ENCODE measurements at regions not wholly inside any gene's neighbourhood (a gene's known extent, or its start where the extent isn't known, plus 50 kb on each side); places are given as distances from the start of the nearest gene placed in this dataset.
"Not testable (repeated sequence)": the region's sequence is repeated elsewhere in the genome, so short reads cannot be mapped to it uniquely, and the experiment has no call there.

DNA sequence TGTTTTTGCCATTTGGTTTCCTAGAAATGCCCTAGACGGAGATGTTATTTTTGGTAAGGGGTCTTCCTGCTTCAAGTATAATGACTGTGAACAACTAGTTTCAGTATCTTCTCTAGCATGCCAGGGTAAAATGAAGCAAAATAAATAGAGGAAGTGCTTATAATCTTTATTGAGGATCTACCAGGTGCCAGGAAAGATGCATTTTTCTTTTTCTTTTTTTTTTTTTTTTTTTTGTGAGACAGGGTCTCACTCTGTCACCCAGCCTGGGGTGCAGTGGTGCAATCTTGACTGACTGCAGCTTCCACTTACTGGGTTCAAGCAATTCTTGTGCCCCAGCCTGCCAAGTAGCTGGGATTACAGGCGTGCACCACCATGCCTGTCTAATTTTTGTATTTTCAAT lies 146.6 kb upstream of the GRK3 start:
- not testable (repeated sequence) for DNase-seq (ENCODE audit: low read depth)

DNA sequence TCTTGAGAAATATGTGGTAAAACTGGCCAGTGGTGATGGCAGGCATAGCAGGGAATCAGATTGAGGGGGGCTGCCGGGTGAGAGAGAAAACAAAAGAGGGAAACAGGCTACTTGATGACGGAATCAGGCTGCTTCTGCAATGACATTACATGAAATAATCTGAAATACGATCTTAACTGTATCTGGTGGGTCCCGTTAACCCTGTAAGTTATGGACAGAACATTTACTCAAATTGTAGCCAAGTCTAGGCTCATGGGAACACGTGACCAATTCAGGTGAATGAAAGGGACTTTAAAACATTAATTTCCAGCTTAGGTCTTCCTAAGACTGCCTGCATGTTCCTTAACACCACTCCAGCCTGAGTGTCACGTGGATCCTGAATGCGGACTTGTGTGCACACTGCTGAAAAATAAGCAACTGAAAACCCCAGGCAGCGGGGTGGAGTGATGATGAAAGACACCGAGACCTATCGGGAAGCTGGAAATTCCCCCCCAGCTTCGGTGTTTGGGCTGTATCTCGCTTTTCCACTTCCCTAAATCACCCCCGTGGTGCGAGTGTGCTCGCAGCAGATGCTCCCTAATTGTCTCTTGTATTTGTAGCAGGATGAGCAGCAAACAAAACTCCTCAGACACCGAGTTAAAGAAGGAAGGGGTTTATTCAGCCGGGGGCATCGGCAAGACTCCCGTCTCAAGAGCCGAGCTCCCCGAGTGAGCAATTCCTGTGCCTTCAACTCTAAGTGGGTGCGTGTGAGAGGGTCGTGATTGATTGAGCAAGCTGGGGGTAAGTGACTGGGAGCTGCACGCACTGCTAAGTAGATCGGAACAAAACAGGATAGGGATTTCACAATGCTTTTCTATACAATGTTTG lies 145.0 kb upstream of the GRK3 start:
- DNase-seq (ENCODE audit: low read depth) = no peak

DNA sequence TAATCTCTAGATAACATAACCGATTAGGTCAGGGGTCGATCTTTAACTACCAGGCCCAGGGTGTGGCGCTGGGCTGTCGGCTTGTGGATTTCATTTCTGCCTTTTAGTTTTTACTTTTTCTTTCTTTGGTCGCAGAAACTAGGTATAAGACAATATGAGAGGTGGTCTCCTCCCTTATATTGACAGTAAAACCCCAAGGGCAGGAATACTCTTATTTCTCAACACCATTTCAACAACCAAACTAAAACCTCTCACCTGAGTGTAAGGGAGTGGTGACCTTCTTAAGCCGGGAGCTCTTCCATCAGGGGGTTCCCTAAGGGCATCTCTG lies 144.4 kb upstream of the GRK3 start:
- DNase-seq (ENCODE audit: low read depth) = not testable (repeated sequence)

DNA sequence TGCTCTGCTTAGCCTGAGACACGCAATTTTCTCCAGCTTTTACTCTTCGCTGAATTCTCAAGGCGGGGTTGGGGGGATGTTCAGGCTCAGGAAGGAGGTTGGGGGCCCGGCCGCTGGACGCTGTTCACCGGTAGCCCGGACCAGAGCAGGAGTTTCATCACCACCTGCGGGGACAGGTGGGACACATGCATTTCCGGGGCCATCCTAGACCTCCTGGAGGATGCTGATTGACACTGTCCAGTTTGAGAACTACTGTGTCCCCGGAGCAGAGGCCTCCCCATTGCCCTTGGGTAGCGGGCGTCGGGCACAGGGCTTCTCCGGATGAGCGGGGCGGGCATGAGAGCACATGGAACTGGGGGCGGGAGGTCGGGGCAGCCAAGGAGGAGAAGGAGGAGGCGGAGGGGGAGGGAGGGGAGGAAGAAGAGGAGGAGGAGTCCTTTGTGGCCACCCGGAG lies 144.0 kb upstream of the GRK3 start:
- DNase-seq (ENCODE audit: low read depth) = no peak

DNA sequence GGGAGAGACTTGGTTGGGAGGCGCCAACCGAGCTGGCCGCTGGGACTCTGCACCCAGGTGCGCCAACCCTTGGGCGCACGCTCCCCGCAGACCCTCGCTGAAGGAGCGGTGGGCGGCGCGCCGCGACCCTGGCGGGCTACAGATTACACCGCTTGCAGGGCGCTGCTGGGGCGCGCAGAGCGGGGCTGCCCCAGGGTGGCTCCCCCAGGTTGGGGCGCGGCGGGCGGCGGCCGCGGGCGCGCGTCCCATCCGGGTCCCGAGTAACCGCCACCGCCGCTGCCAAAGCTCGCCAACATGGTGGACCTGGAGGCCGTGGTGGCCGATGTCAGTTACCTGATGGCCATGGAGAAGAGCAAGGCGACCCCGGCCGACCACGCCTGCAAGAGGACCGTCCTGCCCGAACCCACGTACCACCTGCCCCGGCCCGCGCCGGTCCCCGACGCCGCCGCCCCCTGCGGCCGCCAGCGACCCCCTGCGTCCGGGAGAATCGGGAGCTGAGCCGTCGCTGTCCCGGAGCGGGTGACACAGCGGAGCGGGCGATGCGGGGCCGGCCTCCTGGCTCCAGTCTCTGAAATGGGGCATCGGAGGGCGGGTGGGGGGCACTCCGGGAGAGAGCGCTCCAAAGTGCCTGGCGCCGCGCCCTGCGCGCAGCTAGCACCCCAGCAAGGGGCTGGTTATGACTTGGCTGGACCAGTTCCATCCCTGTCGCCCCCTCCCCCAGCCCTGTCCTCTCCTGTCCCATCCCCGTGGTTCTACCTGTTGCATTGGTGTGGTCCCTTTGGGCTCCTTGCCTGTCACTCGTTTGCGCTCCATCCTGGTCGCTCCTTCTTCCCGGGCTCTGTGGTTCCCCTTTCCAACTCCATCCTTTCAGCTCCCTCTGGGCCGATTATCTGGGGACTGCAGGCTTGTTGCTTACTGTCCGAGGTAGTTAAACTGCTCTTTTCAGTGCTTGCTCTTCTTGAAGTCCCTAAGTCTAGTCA lies 143.3 kb upstream of the GRK3 start:
- no peak for DNase-seq (ENCODE audit: low read depth)

DNA sequence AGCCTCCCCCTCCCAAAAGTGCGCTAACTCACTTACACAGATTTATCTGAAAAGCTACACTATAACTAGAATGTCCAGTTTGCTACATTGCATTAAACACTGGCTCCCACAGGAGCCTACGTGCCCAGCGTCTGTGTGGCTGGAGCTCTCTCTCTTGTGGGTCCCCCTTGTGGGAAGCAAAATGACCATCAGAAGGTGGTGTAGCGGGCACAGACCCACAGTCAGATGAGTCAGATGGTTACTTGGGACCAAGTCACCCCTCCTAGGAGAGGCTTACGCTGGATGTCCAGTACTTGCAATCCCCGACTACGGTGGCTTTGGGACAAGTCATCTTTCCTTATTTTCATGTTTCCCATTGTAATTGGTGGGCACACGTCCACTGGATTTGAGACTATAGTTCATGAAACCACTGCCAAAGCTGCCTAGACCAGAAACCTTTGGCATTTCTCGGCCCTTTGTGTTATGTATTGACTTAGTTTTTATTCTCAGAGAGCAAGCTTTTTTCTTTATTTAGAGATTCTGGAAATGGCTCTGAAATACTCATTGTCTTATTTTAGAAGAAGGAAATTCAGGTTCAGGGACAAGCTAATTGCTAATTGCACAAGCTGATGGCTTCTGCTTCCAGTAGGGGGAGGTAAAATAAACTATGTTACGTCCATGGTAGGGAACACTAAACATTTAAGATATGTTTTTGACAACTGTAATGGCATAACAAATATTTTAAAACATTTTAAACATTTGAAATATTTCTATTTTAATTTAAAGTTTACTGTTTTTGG lies 137.8 kb upstream of the GRK3 start:
- not testable (repeated sequence) for DNase-seq (ENCODE audit: low read depth)

DNA sequence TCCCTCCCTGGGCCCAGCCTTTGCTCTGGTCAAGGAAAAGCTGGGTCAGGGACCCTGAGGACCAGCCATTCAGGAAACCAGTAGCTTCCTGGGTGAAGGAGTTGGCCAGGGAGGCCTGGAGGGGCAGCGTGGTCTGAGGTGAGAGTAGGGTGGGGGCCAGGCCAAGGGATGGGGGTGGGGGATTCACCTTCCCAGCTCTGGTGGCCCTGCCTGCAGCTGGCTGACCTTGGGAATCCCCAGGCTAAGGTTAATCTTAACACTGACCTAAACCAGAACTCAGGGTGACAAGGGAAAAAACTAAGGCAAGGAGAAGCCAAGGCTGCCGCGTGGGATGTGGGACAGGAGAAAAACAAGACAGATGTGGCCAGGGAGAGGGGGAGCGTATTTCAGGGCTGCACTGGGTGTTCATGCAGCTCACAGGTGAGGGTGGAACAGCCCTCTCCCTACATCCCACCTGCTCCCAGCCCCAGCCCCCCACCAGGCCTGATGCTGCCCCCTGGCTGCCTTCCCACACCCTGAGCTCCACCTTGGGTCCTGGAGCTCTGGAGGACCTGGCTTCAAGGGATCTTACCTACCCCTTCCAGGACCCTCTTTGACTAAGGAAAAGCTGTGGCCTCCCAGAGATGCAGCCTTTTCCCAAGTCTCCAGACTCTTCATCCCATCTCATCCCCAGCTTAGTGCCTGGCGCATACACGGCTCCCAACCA lies 132.7 kb upstream of the GRK3 start:
- DNase-seq (ENCODE audit: low read depth) = not testable (repeated sequence)

DNA sequence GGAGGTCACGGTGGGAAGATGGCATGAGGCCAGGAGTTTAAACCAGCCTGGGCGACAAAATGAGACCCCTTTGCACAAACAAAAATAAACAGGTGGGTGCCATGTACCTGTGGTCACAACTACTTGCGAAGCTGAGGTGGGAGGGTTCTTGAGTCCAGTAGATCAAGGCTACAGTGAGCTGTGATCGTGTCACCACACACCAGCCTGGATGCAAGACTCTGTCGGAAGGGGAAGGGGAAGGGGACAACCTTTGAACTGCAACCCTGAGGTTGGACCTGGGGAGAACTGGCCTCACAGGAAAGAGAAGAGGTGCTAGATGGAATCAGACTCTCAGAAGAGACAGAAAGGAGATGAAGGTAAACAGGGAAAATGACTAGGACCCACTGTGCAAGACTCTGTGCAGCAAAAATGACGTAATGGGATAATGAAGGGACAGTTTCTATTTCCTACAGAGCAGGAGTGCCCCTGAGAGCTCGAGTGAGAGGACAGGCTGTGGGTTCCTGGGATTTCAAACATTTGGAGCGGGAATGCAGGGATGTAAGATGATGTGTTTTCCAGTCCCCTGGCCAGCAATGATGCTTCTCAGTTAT lies 131.0 kb upstream of the GRK3 start:
- DNase-seq (ENCODE audit: low read depth) = not testable (repeated sequence)

DNA sequence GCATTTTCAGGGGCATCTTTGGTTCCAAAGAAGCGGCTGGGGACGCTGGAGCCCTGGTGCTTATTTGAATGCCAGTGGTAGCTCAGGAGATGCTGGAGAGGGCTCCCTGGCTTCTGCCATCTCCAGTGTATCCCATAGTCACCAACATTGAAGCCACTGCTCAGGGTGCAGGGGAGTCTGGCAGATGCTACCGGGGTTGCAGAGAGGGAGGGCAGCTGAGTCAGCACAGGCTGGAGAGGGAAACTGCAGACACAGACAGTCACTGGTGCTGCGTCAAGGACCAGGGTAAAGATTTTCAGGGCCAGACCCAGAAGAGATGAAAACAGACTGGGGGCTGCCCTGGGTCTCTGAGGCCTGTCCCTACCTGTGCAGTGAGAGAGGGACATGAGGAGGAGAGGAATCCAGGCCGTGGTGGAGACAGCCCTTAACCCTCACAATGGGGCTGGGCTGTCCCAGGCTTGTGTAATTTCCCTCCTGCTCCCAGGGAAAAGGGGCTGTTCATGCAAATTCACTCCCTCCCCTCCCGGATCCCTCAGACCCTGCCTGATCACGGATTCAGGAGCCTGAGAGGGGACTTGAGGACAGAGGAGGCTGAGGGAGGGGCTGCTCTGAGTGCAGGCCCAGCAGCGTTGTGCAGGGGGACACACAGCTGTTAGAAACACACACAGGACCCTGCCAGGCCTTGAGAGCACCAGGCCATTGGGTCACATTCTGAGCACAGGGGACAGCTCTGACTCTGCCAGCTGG lies 126.9 kb upstream of the GRK3 start:
- no peak for DNase-seq (ENCODE audit: low read depth)

DNA sequence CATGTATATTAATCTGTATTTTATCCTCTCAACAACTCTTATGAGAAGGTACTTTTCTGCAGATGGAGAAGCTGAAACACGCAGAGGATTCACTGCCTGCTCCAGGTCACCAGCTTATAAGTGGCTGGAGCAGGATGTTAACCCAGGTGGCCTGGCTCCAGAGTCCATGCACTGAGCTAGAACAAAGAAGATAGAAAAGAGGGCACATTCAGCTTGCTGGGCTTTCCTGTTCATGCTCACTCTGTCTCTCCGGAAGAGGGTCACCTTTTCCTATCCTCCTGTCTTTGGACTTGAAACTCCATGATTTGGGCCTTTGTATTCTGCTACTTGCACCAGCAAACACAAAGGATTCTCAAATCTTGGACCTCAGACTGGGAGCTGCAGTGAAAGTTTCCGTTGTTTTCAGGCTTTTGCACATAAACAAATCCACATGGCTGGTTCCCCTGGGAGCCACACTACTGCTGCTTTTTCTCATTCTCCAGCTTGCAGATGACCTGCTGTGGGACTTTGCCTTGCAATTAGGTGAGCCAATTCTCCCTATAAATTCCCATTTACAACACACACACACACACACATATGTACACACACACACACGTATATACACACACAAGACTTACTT lies 117.3 kb upstream of the GRK3 start:
- DNase-seq (ENCODE audit: low read depth) = no peak

DNA sequence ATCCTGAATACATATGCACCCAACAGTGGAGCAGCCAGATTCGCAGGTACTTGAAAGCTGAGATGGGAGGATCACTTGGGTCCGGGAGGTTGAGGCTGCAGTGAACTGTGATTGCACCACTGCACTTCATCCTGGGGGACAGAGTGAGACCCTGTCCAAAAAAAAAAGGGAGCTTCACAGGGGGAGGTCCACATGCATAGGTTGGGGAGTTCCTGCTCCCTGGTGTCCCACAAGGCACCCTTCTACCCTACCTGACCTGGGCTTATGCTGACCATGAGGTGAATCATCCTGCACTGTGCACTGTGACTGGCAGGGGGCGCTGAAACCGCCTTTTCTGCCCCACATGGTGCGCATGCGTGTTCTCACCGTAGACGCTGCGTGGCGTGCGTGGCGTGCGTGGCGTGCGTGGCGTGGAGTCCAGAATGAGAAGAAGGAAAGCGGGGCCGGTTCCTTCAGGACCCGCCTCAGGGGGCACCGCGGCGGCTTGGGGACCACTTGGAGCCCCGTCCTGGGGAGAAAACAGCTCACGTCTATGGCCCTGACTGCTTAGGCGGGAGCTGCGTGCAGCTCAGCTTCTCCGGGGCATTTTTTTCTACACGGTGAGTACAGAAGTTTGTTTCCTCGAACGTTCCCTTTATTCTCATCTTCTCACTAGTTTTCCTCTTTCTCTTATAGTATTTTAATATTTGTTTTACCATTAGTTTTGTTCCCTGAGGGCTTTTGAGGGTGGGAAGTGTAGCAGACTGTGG lies 116.6 kb upstream of the GRK3 start:
- peak; percentile 77 for DNase-seq (ENCODE audit: low read depth)

DNA sequence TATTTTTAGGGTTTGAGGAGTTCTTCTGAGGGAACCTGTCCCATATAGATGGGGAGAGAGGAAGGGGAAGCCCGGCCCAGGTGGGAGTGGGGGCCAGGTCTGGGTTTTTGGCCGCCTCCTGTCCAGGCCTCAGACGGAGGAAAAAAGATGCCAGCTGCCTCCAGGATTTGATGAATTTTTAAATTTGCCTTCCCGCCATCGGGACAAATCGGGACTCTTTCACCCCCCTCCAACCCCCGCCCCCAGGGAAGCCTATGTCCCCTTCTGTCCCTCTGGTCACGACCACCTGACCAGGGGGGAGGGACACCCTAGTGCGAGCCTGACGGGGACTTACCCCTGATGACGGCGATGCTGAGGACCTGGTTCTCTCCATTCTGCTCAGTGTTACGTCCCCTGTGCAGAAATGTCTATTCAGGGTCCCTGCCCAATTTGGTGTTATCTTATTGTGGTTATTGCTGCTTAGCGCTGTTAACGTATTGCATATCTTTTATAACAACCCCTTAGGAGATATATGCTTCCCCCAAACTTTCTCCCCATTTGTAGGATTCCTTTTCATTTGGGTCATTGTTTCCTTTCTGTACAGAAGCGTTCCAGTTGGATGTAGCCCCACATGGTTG lies 115.9 kb upstream of the GRK3 start:
- no peak for DNase-seq (ENCODE audit: low read depth)

DNA sequence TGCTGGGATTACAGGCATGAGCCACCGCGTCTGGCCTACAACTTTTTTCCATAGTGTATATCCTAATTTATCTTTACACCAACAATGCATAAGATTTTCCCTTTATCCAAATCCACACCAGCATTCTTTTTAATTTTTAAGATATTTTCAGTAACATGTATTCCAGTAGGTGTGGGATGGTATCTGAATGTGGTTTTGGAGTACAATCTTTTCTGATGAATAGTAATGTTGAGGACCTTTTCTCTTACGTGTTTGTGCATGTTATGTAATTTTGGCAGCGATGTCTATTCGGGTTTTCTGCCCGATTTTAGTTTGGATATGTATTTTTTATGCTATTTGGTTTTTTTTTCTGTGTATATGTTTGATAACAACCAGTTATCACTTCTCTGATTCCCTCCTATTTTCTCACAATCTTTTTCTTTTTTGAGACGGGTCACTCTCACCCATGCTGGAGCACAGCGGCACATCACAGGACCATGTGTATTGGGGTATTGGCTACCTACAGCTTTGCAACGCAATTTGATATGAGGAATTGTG lies 114.6 kb upstream of the GRK3 start:
- no peak for DNase-seq (ENCODE audit: low read depth)

DNA sequence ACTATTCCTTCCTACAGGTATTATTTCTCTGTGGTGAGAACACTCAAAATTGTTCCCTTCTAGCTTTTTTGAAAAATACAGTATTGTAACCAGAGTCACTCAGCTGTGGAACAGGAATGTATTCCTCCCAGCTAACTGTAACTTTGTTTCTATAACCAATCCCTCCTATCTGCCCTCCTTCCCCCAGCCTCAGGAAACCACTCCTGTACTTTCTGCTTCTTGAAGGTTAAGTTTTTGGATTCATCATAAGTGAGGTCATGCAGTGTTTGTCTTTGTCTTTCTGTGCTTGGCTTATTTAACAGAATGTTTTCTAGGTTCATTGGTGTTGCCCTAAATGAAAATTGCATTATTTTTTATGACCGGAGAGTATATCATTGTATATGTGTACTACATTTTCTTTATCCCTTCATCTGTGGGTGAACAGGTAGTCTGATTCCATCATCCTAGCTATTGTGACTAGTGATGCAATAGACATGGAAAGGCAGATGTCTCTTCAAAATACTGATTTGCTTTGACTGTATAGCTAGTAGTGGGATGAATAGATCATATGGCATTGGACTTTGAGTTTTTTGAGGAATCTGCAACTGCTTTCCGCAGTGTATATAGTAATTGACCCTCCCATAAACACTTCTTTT lies 112.9 kb upstream of the GRK3 start:
- no peak for DNase-seq (ENCODE audit: low read depth)

DNA sequence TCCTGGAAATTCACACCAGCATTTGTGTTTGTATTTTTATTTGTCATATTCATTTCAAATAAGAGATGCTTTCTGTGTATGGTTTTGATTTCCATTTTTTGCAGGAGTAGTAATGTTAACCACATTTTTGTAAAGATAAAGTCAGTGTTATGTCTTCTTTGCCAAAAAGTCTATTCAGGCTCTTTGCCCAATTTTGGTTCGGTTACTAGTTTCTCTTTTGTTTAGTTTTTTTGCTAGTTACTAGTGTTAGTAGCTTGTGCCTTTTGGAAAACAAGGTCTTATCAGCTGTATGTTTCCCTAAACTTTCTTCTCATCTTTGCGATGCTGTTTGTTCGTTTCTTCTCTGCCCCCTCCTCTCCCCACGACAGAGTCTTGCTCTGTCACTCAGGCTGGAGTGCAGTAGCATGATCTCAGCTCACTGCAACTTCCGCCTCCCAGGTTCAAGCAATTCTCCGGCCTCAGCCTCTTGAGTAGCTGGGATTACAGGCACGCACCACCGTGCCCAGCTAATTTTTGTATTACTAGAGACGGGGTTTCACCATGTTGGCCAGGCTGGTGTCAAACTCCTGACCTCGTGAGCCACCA lies 112.3 kb upstream of the GRK3 start:
- no peak for DNase-seq (ENCODE audit: low read depth)

DNA sequence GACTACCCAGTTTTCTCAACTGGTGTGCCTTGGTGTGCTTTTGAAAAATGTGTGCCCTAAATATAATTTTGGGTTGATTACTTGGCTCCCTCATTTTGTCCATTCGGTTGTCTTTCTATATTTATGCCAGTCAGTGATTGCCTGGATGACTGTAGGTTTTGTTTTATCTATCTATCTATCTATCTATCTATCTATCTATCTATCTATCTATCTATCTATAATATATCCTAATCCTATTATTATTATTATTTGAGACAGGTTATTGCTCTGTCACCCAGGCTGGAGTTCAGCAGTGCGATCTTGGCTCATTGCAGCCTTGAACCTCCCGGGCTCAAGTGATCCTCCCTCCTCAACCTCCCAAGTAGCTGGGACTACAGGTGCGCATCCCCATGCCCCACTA lies 111.4 kb upstream of the GRK3 start:
- no peak for DNase-seq (ENCODE audit: low read depth)

DNA sequence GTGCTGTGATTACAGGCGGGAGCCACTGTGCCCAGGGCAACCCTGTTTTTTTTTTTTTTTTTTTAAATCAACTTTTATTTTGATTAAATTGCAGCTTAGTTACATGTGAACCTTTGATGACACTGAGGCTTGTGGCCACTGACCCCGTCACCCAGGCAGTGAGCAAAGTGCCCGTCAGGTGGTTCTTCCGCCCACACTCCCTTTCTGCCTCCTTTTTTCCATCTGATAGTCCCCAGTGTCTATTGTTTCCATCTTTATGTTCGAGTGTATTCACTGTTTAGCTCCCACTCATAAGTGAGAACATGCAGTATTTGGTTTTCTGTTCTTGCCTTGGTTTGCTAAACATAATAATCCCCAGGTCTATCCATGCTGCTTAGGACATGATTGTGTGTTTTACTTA lies 110.9 kb upstream of the GRK3 start:
- DNase-seq (ENCODE audit: low read depth) = no peak

All from activated T-helper 1 cell treated with Interleukin-2 at 50 U/mL for 16 hours (primary cell).